ENCODE measurements at regions not wholly inside any gene's neighbourhood (a gene's known extent, or its start where the extent isn't known, plus 50 kb on each side); places are given as distances from the start of the nearest gene placed in this dataset.
"Not testable (repeated sequence)": the region's sequence is repeated elsewhere in the genome, so short reads cannot be mapped to it uniquely, and the experiment has no call there.

DNA sequence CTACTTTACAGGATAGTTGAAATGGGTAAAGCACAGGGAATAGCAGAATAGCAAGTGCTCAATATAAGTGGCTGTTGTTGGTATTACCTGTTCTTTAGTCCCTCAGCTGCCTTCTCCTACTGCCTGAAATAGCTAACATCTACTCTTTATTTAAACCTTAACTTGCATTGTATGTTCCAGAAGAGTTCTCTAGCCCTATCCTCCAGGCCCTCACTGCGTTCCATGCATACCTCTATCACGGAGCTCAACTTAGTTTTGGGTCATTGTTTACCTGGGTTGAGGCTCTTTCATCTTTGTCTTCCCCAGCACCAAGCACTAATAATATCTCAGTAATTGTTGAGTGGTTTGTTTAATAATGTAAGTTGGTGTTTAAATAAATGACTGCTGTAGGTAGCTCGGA is 242.2 kb upstream of the FANCL start:
- Mint-ChIP-seq H3K4me3 (no peak overlapping the region), H3K36me3 (ENCODE audit: insufficient read depth) (no peaks in the 10 kb centered on the region), H3K27me3 (no peaks in the 10 kb centered on the region), H3K4me1 (no peaks in the 10 kb centered on the region), H3K27ac (ENCODE audit: low read depth) (no peak overlapping the region), H3K9me3 (peaks cover 6% of the 10 kb centered on the region)
- DNase-seq (ENCODE audit: low spot score in 2 of 2): no peak
- no peak for ATAC-seq (replicated peaks; ENCODE audit: extremely low read depth, poor library complexity, severe bottlenecking)

DNA sequence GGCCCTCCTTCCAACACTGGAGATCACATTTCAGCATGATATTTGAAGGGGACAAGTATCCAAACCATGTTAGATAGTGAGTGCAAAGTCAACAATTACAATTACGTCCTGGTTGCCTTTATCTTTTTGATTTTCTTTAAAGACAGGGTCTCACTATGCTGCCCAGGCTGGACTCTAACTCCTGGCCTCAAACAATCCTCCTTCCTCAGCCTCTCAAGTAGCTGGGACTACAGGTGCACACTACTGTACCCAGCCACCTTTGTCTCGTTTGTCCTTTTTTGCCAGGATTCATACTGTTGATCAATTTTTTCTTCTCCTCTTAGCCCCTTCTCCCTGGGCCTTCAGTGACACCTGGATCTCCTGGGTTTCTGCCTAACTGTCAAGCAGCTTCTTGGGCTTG is 240.5 kb upstream of the FANCL start:
- Mint-ChIP-seq H3K27me3 (no peaks in the 10 kb centered on the region), H3K9me3 (no peaks in the 10 kb centered on the region), H3K27ac (ENCODE audit: low read depth) (no peak overlapping the region), H3K4me1 (no peaks in the 10 kb centered on the region), H3K4me3 (no peak overlapping the region), H3K36me3 (ENCODE audit: insufficient read depth) (no peaks in the 10 kb centered on the region)
- no peak for ATAC-seq (replicated peaks; ENCODE audit: extremely low read depth, poor library complexity, severe bottlenecking)
- no peak for DNase-seq (ENCODE audit: low spot score in 2 of 2)

DNA sequence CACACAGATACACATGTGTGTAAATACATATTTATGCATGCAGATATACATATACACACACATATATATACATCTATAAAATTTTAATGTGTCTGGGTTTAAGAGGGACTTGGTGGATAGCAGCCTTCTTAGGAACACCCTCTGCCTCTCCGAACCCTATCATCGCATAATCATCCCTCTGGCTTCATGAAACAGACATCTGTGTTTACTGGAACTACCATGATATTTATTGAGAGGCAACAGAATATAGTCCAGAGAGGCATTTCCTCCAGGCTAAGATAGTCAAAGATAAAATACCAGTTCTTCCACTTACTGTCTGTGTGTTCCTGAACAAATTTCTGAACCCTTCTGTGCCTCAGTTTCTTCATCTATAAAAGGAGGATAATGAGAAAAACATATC is 239.0 kb upstream of the FANCL start:
- Mint-ChIP-seq H3K27me3 (no peaks in the 10 kb centered on the region), H3K9me3 (no peaks in the 10 kb centered on the region), H3K27ac (ENCODE audit: low read depth) (no peak overlapping the region), H3K36me3 (ENCODE audit: insufficient read depth) (no peaks in the 10 kb centered on the region), H3K4me1 (no peaks in the 10 kb centered on the region), H3K4me3 (no peak overlapping the region)
- DNase-seq (ENCODE audit: low spot score in 2 of 2) (no peak), ATAC-seq (replicated peaks; ENCODE audit: extremely low read depth, poor library complexity, severe bottlenecking) (no peak)

DNA sequence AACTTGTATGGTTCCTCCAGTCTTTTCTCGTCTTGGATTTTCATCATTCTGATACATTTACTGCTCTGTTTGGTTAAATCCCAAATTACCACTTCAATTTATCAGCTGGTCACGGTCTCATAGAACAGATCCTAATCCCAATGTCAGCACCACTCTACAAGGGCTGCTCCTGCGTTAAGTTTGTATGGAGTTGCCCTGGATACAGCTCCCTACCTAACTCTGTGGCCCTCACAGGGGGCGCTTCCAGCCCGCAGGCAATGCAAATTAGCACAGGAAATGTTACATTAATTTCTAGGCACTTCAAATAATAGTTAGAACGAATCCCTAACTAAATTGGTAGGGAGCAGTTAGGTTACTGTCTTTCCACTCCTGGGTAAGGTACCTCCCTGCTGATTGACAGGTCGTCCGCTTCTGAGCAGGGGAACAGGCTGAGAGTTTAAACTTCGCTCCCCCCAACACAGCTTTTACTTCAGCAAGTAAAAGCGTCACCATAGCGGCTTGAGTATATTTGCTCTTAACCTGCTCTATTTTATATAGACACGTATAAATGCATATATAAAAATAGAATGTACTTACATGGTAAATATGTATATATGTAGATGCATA is 238.5 kb upstream of the FANCL start:
- no peak overlapping the region for H3K27ac Mint-ChIP-seq (ENCODE audit: low read depth)
- DNase-seq (ENCODE audit: low spot score in 2 of 2) (no peak), ATAC-seq (replicated peaks; ENCODE audit: extremely low read depth, poor library complexity, severe bottlenecking) (no peak)
- no peaks in the 10 kb centered on the region for H3K9me3 Mint-ChIP-seq
- H3K27me3 Mint-ChIP-seq: no peaks in the 10 kb centered on the region
- no peak overlapping the region for H3K4me3 Mint-ChIP-seq
- no peaks in the 10 kb centered on the region for H3K4me1 Mint-ChIP-seq
- H3K36me3 Mint-ChIP-seq (ENCODE audit: insufficient read depth): no peaks in the 10 kb centered on the region

DNA sequence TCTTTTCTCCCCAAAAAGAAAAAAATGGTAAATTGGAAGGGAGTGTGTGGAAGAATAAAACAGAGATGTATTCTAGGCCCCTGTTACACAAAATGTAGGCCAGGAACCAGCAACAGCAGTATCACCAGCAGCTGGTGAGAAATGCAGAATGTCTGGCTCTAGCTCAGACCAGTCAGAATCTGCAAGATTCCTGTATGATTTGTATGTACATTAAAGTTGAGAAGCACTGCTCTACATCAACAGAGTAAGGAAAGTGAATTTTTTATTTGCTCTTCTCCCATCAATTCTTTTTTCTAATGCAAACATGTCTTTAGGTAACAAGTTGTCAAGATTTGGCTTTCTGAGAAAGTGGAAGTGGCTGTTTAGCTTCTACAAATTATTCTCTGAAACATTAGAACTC is 235.4 kb upstream of the FANCL start:
- Mint-ChIP-seq H3K27me3 (no peaks in the 10 kb centered on the region), H3K4me3 (no peak overlapping the region), H3K4me1 (no peaks in the 10 kb centered on the region), H3K36me3 (ENCODE audit: insufficient read depth) (no peaks in the 10 kb centered on the region), H3K9me3 (no peaks in the 10 kb centered on the region), H3K27ac (ENCODE audit: low read depth) (no peak overlapping the region)
- no peak for DNase-seq (ENCODE audit: low spot score in 2 of 2)
- no peak for ATAC-seq (replicated peaks; ENCODE audit: extremely low read depth, poor library complexity, severe bottlenecking)

DNA sequence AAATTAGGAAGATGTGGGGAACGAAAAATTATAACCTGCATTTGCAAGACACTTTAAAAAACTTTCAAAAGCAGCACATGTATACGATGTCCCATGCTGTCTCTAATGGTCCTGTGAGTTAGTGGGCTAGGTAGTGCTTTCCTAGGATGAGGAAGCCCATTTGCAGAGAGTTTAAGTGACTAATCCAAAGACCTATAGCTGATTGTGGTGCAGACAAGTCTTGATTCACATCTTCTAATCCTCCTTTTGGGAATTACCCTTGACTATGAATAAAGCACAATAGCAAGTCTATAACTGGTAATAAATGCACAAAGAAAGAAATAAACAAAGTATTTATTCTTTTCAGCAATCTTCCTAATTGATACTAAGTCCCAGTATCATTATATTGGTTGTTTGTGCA is 234.6 kb upstream of the FANCL start:
- H3K27ac Mint-ChIP-seq (ENCODE audit: low read depth): no peak overlapping the region
- H3K9me3 Mint-ChIP-seq: no peaks in the 10 kb centered on the region

DNA sequence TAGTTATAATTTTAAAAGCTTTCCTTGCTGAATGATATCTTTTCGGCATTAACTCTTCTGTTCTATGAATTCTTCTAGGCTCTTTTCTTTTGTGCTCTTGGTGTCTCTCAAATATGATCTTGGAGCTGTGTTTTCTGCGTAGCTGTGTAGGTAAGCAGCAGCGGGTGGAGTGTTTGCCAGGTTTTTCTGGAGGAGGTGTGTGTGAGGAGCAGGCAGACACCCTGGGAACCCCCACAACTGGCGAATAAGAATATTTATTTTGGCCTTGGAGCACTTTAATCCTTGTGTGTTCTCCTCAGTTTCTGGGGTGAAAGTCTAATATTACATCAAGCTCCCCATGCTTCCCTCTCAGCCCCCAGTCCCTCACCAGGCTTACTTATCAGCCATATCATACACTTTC is 232.0 kb upstream of the FANCL start:
- no peaks in the 10 kb centered on the region for H3K36me3 Mint-ChIP-seq (ENCODE audit: insufficient read depth)
- DNase-seq (ENCODE audit: low spot score in 2 of 2) (no peak), ATAC-seq (replicated peaks; ENCODE audit: extremely low read depth, poor library complexity, severe bottlenecking) (no peak)
- peaks cover 14% of the 10 kb centered on the region for H3K27me3 Mint-ChIP-seq
- H3K4me1 Mint-ChIP-seq: no peaks in the 10 kb centered on the region
- no peak overlapping the region for H3K4me3 Mint-ChIP-seq
- H3K27ac Mint-ChIP-seq (ENCODE audit: low read depth): no peak overlapping the region
- H3K9me3 Mint-ChIP-seq: no peaks in the 10 kb centered on the region

More for the DNA sequence above, 234.6 kb upstream of the FANCL start:
- no peak for ATAC-seq (replicated peaks; ENCODE audit: extremely low read depth, poor library complexity, severe bottlenecking)
- Mint-ChIP-seq H3K4me1 (no peaks in the 10 kb centered on the region), H3K27me3 (peaks cover 3% of the 10 kb centered on the region), H3K36me3 (ENCODE audit: insufficient read depth) (no peaks in the 10 kb centered on the region), H3K4me3 (no peak overlapping the region)
- no peak for DNase-seq (ENCODE audit: low spot score in 2 of 2)

DNA sequence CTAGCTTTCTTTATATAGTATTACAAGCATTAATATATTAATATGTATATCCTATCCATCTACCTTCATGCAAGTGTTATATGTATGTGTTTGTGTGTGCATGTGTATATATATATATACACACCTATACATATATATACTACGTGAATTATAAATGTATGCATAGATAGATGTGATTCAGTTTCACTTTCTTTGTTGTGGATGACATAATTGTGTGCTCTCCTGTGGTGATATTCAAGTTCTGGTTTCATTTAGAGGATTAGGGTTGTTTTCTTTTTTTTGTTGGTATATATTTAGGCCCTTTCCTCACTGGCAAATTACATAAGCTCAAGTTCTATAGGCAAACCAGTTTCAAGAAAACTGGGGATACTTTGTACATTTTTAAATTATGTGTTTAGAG is 225.7 kb upstream of the FANCL start:
- ATAC-seq (replicated peaks; ENCODE audit: extremely low read depth, poor library complexity, severe bottlenecking) (no peak), DNase-seq (ENCODE audit: low spot score in 2 of 2) (no peak)
- H3K36me3 Mint-ChIP-seq (ENCODE audit: insufficient read depth): no peaks in the 10 kb centered on the region
- no peak overlapping the region for H3K4me3 Mint-ChIP-seq
- H3K4me1 Mint-ChIP-seq: peaks cover 9% of the 10 kb centered on the region
- H3K27me3 Mint-ChIP-seq: peaks cover 14% of the 10 kb centered on the region
- no peaks in the 10 kb centered on the region for H3K9me3 Mint-ChIP-seq
- H3K27ac Mint-ChIP-seq (ENCODE audit: low read depth): peak overlapping the region; percentile 20

DNA sequence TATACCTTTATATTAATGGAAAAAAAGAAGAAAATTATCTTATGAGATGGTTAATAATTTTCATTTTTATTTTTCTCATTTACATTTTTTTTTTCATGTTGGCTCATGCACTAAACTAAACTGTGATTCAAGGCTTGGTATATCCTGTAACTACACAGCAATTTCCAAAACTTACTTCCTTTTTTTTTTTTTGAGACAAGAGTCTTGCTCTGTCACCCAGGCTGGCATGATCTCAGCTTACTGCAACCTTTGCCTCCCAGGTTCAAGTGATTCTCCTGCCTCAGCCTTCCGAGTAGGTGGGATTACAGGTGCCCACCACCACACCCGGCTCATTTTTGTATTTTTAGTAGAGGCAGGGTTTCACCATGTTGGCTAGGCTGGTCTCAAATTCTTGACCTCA is 224.9 kb upstream of the FANCL start:
- not testable (repeated sequence) for H3K4me1 Mint-ChIP-seq; H3K9me3 Mint-ChIP-seq; ATAC-seq (replicated peaks; ENCODE audit: extremely low read depth, poor library complexity, severe bottlenecking); H3K36me3 Mint-ChIP-seq (ENCODE audit: insufficient read depth); H3K4me3 Mint-ChIP-seq; DNase-seq (ENCODE audit: low spot score in 2 of 2)
- Mint-ChIP-seq H3K27me3 (peaks cover 14% of the 10 kb centered on the region), H3K27ac (ENCODE audit: low read depth) (peak overlapping the region; percentile 20)

DNA sequence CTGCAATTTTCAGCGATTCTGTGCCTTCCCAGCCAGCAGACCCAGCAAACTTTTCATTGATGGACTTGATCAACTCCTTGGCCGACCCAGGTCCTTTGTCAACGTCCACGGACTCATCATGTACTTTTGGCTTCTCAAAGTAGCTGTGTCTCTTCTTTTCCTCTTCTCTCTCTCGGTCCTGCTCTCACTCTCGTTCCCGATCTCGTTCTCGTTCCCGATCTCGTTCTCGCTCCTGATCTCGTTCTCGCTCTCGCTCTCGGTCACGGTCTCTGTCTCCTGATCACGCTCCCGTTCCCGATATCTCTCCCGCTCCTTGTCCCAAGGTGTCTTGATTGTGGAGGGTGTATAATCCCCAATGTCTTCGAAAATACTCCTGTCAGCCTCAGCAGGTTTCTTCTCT is 219.5 kb upstream of the FANCL start:
- Mint-ChIP-seq H3K4me3 (no peak overlapping the region), H3K36me3 (ENCODE audit: insufficient read depth) (peaks cover 2% of the 10 kb centered on the region), H3K27me3 (no peaks in the 10 kb centered on the region), H3K27ac (ENCODE audit: low read depth) (no peak overlapping the region), H3K9me3 (peaks cover 6% of the 10 kb centered on the region), H3K4me1 (no peaks in the 10 kb centered on the region)
- ATAC-seq (replicated peaks; ENCODE audit: extremely low read depth, poor library complexity, severe bottlenecking): no peak
- DNase-seq (ENCODE audit: low spot score in 2 of 2): no peak

DNA sequence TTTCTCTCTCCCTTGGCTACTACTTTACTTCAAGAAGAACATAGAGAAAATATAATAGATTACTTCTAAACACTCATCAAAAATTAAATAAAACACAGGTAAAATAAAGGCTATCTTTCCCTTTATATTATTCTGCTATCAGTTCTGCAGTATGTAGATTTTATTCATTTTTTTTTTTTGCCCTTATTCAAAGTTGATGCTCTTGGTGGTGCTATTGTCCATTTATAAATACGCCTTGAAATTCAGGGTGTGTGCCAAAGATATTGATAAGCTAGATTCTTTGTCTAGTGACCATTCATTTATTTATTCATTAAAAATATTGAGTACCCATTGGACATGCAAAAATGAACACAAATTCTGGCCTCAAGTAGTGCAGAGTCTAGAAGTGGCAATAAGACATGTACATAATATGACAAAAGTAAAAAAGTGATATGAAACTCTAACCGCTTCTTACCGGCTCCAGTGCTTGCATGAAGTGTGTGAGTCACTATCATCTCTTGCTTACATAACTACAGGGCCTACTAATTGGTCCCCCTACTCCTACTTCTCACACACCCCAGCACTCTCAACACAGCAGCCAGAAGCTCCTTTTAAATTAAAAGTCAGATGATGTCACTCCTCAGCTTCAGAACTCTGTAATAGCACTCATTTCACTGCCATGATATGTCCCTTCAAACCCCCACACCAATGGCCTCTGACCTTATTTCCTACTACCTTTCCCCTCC is 208.3 kb upstream of the FANCL start:
- Mint-ChIP-seq H3K4me1 (no peaks in the 10 kb centered on the region), H3K27me3 (peaks cover 10% of the 10 kb centered on the region), H3K9me3 (no peaks in the 10 kb centered on the region), H3K27ac (ENCODE audit: low read depth) (no peak overlapping the region), H3K4me3 (no peak overlapping the region), H3K36me3 (ENCODE audit: insufficient read depth) (peaks cover 1% of the 10 kb centered on the region)
- ATAC-seq (replicated peaks; ENCODE audit: extremely low read depth, poor library complexity, severe bottlenecking) (peak; percentile 28), DNase-seq (ENCODE audit: low spot score in 2 of 2) (no peak)

DNA sequence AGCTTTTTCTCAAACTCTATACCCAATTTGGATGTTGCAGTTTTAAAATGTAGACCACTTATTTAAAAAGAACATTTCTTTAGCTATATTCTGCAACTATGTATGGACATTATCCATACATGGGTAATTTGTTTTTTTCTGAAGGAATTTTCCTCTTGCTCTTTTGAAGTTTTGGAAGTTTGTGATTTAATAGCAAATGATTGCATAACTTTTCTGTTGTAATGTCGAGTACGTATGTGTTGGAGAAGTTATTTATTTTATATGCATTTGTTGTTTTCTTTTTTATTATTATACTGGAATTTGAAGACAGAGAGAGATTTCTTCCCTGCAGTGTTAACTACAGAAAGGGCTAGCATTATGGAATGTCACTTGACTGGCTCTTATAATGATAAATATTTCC is 207.7 kb upstream of the FANCL start:
- Mint-ChIP-seq H3K4me1 (no peaks in the 10 kb centered on the region), H3K4me3 (no peak overlapping the region), H3K27me3 (peaks cover 10% of the 10 kb centered on the region), H3K27ac (ENCODE audit: low read depth) (no peak overlapping the region), H3K9me3 (no peaks in the 10 kb centered on the region), H3K36me3 (ENCODE audit: insufficient read depth) (peaks cover 2% of the 10 kb centered on the region)
- no peak for DNase-seq (ENCODE audit: low spot score in 2 of 2)
- no peak for ATAC-seq (replicated peaks; ENCODE audit: extremely low read depth, poor library complexity, severe bottlenecking)

DNA sequence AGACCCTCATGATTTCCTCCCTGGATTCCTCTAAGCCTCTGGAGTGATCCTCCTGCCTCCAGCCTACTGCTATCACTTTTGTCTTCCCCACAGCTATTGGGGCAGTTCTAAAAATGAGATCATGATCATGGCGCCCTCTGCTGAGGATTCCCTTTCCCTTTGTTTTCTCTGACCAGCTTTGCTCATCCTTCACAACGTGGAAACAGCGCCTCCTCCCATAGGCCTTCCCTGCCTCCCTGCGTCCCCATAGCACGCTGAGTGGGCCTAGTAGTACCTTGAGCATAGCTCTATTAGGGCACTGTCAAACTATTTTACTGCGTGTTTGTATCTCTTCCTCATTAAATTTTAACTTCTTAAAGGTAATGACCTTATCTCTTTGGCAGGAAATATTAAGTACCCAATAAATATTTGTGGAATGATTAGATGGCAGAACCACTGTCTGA is 207.0 kb upstream of the FANCL start:
- H3K4me1 Mint-ChIP-seq: no peaks in the 10 kb centered on the region
- H3K36me3 Mint-ChIP-seq (ENCODE audit: insufficient read depth): peaks cover 4% of the 10 kb centered on the region
- DNase-seq (ENCODE audit: low spot score in 2 of 2) (no peak), ATAC-seq (replicated peaks; ENCODE audit: extremely low read depth, poor library complexity, severe bottlenecking) (no peak)
- peaks cover 10% of the 10 kb centered on the region for H3K27me3 Mint-ChIP-seq
- no peaks in the 10 kb centered on the region for H3K9me3 Mint-ChIP-seq
- H3K4me3 Mint-ChIP-seq: no peak overlapping the region
- no peak overlapping the region for H3K27ac Mint-ChIP-seq (ENCODE audit: low read depth)
